Anterior cingulate cortex (tissue), 58 donors: ENCODE measurements at regions not wholly inside any gene's neighbourhood (a gene's known extent, or its start where the extent isn't known, plus 50 kb on each side); places are given as distances from the start of the nearest gene placed in this dataset.

Experiments used
- DNase-seq, 58 donors: peaks; one replicate each; lab custom pipeline; 2025; lab: John Stamatoyannopoulos, UW

GRCh38 chr2:17262854-17263569 lies 255.2 kb downstream of the RAD51AP2 start:
- no peak for DNase-seq

DNA sequence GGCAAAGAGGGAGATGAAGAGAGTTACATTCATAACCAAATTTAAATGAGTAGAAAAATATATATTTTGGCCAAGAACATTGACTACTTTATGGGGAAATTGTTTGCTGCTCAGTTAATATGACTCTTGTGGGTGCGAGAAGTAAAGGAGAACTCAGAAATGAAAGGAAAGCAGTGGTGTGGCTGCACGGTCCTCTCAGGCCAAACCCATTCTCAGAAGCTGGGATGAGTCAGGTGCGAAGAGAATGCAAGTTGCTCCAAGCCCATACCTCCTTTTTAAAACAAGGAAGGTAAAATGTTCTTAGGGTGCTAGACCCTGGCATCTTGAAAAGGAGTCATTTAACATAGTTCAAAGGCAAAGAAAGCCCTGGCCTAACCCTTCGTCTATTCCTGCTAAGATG lies 258.6 kb downstream of the RAD51AP2 start:
- DNase-seq: no peak

GRCh38 chr2:17258861-17259260 lies 259.4 kb downstream of the RAD51AP2 start:
- no peak for DNase-seq

GRCh38 chr2:17257189-17257909 lies 260.9 kb downstream of the RAD51AP2 start:
- no peak for DNase-seq

GRCh38 chr2:17255071-17255470 lies 263.2 kb downstream of the RAD51AP2 start:
- no peak for DNase-seq

DNA sequence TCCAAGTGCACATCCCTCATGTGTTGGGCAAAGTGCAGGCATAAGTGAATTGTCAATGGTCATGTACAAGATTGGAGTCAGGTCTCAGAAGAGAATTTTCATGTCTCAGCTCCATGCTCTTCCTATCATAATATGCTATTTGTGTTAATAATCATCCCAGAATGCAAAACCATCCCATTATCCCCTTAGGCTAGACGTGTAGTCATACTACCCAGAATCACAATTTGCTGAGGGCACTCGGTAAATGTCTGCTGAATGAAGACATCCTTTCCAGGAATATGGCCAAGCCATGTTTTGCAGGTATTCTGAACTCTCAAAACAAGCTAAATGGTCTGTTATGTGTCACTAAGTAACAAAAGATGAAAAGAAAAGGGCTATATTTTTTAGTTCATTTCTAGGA lies 263.8 kb downstream of the RAD51AP2 start:
- DNase-seq: no peak

DNA sequence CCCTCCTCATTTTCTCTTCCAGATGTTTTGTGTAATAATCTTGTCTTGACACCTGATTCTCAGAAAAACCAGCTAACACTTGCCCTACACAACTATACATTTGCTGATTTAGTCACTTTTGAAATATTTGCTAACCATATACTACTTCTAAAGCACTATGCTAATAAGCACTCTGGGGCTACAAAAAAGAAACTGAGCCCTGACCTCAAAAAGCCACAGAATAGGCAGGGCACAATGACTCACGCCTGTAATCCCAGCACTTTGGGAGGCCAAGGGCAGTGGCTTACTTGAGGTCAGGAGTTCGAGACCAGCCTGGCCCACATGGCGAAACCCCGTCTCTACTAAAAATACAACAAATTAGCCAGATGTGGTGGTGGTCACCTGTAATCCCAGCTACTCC lies 266.0 kb downstream of the RAD51AP2 start:
- no peak for DNase-seq

- DNase-seq: no peak
These were observed 267.1 kb downstream of the RAD51AP2 start for GRCh38 chr2:17251171-17251570.

DNA sequence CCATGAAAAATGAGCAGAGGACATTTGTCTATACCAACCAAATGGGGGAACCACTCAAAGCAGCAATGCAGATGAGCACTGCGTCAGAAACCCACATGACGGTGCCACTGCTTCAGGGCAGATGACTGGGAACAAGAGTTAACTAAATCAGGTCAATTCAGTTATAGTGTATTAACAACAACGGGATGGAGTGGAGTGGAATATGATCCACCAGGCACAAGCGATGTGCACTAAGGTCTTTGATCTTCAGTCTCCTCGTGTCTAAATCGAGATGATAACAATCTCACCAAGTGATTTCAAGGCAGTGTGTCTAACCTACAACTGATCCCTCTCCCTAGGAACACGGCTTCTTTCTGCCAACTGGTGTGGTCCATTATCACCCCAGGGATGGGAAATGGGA lies 269.0 kb downstream of the RAD51AP2 start:
- no peak for DNase-seq

- DNase-seq: no peak
These were observed 272.3 kb downstream of the RAD51AP2 start for GRCh38 chr2:17245906-17246305.

GRCh38 chr2:17242813-17243485 lies 275.3 kb downstream of the RAD51AP2 start:
- no peak for DNase-seq

DNA sequence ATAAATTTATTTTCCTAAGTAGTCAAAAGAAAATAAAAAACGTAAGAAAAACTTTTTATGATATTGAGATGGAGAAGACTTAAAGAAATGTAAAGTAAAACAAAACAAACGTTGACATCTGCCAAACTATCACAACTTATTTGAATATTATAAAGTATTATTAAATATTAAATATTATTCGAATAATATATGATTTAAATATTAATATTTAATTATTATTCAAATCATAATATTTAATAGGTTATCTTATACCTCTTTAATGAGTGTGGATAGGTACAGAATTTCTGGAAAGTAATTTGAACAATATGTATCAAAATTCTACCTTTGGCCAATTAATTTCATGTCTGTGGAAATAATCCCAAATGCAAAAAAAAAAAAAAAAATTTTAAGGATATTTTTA lies 278.7 kb downstream of the RAD51AP2 start:
- no peak for DNase-seq

DNA sequence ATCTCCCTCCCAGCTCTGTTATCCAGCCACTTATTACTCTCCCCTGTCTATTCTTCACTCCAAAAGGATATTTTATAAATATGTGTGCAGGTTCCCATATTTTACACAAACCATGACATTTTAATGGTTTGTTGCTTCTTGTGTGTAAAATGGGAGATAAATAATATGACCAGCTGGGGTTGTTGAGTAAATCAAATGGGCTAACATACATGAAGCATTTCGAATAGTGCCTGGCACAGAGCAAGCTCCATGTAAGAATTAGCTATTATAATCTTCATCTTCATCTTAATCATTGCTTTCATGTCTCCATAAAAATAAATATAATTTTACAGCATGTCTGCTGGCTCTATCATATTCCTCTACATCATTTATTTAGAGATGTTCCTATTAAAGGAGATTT lies 283.1 kb downstream of the RAD51AP2 start:
- DNase-seq: no peak

DNA sequence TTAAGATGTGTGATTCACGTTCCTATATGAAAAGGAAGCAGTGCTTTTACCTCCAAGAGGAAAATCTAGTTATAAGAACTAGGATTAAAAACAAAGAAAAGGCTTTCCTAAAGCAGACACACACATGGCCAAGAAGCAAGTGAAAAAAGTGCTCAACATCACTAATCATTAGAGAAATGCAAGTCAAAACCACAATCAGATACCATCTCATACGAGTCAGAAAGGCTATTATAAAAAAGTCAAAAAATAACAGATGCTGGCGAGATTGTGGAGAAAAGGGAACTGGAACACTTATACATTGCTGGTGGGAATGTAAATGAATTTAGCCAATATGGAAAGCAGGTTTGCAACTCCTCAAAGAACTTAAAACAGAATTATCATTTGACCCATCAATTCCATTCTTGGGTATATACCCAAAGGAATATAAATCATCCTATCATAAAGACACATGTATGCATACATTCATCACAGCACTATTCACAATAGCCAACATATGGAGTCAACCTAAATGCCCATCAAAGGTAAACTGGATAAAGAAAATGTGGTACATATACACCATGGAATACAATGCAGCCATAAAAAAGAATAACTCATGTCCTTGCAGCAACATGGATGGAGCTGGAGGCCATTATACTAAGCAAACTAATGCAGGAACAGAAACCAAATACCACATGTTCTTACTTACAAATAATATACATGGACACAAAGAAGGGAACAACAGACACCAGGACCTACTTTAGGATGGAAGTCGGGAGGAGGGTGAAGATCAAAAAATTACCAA lies 285.3 kb downstream of the RAD51AP2 start:
- DNase-seq: no peak

DNA sequence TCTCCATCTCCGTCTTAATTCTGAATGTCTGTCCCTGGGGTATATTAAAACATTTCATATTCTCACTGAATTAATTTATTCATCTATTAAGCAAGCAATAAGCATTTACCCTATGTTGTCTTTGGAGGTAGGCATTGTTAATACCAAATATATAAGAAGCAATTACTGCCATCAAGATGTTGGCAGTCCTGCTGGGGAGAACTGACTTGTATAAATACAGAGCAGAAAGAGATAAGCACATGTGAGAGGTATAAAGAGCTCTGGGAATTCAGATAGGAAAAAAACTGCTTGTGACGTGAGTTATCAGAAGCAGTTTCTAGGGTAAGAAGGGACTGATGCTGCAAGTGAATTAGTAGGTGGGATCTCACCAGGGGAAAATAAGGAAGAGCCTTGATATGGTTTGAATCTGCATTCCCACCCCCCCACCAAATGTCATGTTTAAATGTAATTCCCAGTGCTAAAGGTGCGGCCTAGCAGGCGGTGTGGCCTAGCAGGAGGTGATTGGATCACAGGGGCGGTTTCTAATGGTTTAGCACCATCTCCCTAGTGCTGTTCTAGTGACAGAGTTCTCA lies 286.8 kb downstream of the RAD51AP2 start:
- DNase-seq: no peak

DNA sequence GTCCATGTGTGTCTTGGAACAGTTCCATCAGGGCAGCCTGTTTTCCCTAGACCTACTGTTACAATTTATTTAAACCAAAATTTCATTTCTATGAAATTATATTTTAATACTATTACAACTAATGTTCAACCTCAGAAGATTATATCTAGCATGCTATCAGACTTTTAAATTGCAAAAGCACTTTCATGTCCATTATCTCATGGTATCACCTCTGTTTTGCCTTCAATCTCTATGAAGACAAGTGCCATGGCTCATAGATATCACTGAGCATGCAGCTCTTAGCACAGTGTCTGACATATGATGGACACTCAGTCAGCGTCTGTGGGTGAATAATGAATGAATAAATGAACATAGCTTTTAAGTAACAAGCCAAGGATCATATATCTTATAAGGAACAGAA lies 288.8 kb downstream of the RAD51AP2 start:
- DNase-seq: no peak

- DNase-seq: no peak
These were observed 289.8 kb downstream of the RAD51AP2 start for GRCh38 chr2:17228461-17228860.

DNA sequence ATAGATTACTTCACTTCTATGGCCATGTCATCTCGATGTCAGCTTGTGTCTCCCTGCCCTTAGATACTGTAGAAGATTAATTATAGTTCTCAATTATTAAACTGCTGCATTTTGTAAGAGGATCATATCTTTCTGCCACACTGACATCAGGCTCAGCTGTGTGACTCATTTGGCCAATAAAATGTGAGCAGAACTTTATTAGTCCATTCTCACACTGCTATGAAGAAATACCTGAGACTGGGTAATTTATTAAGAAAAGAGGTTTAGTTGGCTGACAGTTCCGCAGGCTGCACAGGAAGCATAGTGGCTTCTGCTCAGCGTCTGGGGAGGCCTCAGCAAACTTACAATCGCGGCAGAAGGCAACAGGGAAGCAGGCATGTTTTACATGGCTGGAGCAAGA lies 290.4 kb downstream of the RAD51AP2 start:
- no peak for DNase-seq

DNA sequence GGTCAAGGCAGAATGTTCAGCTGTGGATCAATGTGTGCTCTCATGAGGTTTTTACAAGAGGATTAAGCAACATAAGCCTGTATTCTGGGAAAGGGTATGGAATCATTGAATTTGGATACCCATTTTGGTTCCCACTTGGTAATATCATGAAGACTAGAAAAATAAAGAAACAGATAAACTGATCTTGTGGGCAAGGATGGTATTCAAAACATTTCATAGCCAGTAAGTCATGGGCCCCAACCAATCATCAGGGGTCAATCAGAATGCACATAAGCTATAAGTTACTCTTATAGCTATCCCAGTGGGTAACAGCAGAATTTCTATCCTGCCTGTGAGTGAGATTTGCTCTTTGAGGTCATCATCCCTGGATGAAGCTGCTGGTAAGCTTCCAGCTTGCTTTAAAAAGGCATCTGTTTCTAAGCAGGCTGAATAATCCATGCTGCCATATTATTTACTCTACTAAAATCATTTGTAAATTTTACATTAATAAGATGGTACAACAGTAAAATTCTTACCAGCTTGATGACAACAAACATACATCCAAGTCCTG lies 291.2 kb downstream of the RAD51AP2 start:
- no peak for DNase-seq

DNA sequence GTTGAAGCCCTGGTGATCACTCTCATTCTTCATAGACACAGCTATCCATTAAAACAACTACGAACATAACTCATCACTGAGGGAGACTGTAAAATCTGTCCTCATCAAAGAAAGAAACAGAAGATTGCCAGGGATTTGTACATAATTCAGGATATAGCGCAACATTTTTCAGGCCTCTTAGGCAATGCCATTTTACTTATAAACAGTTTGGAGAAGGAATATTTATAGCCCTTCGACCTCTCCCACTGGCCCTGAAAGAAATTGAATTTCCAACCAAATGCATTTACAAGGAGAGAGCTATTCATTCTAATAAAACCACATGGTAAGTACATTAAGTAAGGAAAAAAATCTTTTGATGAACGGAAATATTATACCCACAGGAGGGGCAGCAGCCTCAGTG lies 295.0 kb downstream of the RAD51AP2 start:
- no peak for DNase-seq
